ENCODE measurements at regions not wholly inside any gene's neighbourhood (a gene's known extent, or its start where the extent isn't known, plus 50 kb on each side); places are given as distances from the start of the nearest gene placed in this dataset.

- Histone ChIP-seq H3K36me3 (ENCODE audit: control insufficient read depth, low read length) (no peaks in the 10 kb centered on the region), H3K9me3 (ENCODE audit: control insufficient read depth, insufficient read depth, low read length) (no peaks in the 10 kb centered on the region), H3K4me2 (ENCODE audit: low read length) (no peak overlapping the region), H3K27ac (ENCODE audit: low read depth, low read length) (no peak overlapping the region), H3K27me3 (ENCODE audit: control insufficient read depth, low read length) (no peaks in the 10 kb centered on the region), H3F3A (ENCODE audit: control insufficient read depth, insufficient read depth) (no peaks in the 10 kb centered on the region), H3K9me2 (replicated peaks; ENCODE audit: control insufficient read depth, low read length) (no peaks in the 10 kb centered on the region), H4K20me1 (ENCODE audit: control insufficient read depth, insufficient read depth, low read depth, low read length) (no peaks in the 10 kb centered on the region), H3K4me3 (ENCODE audit: low read length) (no peak overlapping the region), H3K4me1 (ENCODE audit: control insufficient read depth, low read length) (no peaks in the 10 kb centered on the region), H3K79me2 (ENCODE audit: control insufficient read depth, low read length) (no peaks in the 10 kb centered on the region)
- TF ChIP-seq EZH2phosphoT487 (IDR thresholded peaks at IDR 0.05; ENCODE audit: borderline replicate concordance, low read length) (no peak), CTCF (IDR thresholded peaks at IDR 0.05; ENCODE audit: low read depth, low read length, poor library complexity, severe bottlenecking) (no peak)
Measured at GRCh38 chr6:134478764-134479399, 161.0 kb upstream of the SGK1 start.

GRCh38 chr6:134477991-134478635 is 160.2 kb upstream of the SGK1 start:
- H3K4me2 ChIP-seq (ENCODE audit: low read length) = no peak overlapping the region

GRCh38 chr6:134474955-134475354 is 157.0 kb upstream of the SGK1 start:
- Histone ChIP-seq H3K4me1 (ENCODE audit: control insufficient read depth, low read length) (peaks cover 5% of the 10 kb centered on the region), H3K4me2 (ENCODE audit: low read length) (no peak overlapping the region), H3K9me3 (ENCODE audit: control insufficient read depth, insufficient read depth, low read length) (no peaks in the 10 kb centered on the region), H3K27ac (ENCODE audit: low read depth, low read length) (no peak overlapping the region), H3K79me2 (ENCODE audit: control insufficient read depth, low read length) (no peaks in the 10 kb centered on the region), H3K9me2 (replicated peaks; ENCODE audit: control insufficient read depth, low read length) (no peaks in the 10 kb centered on the region), H3F3A (ENCODE audit: control insufficient read depth, insufficient read depth) (no peaks in the 10 kb centered on the region), H3K4me3 (ENCODE audit: low read length) (no peak overlapping the region), H3K27me3 (ENCODE audit: control insufficient read depth, low read length) (no peaks in the 10 kb centered on the region; the same call in 1 of the 2 replicates), H3K36me3 (ENCODE audit: control insufficient read depth, low read length) (no peaks in the 10 kb centered on the region), H4K20me1 (ENCODE audit: control insufficient read depth, insufficient read depth, low read depth, low read length) (no peaks in the 10 kb centered on the region)
- no peak for TF ChIP-seq CTCF (IDR thresholded peaks at IDR 0.05; ENCODE audit: low read depth, low read length, poor library complexity, severe bottlenecking)
- TF ChIP-seq EZH2phosphoT487 (IDR thresholded peaks at IDR 0.05; ENCODE audit: borderline replicate concordance, low read length) = no peak

More at GRCh38 chr6:134477991-134478635, 160.2 kb upstream of the SGK1 start:
- no peaks in the 10 kb centered on the region for H3K9me3 ChIP-seq (ENCODE audit: control insufficient read depth, insufficient read depth, low read length)
- H3K27ac ChIP-seq (ENCODE audit: low read depth, low read length) = no peak overlapping the region
- H3K9me2 ChIP-seq (replicated peaks; ENCODE audit: control insufficient read depth, low read length) = no peaks in the 10 kb centered on the region
- H3K36me3 ChIP-seq (ENCODE audit: control insufficient read depth, low read length) = no peaks in the 10 kb centered on the region
- no peaks in the 10 kb centered on the region for H4K20me1 ChIP-seq (ENCODE audit: control insufficient read depth, insufficient read depth, low read depth, low read length)
- H3K4me3 ChIP-seq (ENCODE audit: low read length) = no peak overlapping the region
- no peaks in the 10 kb centered on the region for H3K79me2 ChIP-seq (ENCODE audit: control insufficient read depth, low read length)
- H3K4me1 ChIP-seq (ENCODE audit: control insufficient read depth, low read length) = no peaks in the 10 kb centered on the region
- TF ChIP-seq CTCF (IDR thresholded peaks at IDR 0.05; ENCODE audit: low read depth, low read length, poor library complexity, severe bottlenecking) (no peak), EZH2phosphoT487 (IDR thresholded peaks at IDR 0.05; ENCODE audit: borderline replicate concordance, low read length) (no peak)
- no peaks in the 10 kb centered on the region for H3K27me3 ChIP-seq (ENCODE audit: control insufficient read depth, low read length)
- no peaks in the 10 kb centered on the region for H3F3A ChIP-seq (ENCODE audit: control insufficient read depth, insufficient read depth)

Measured in DOHH2 (cell line).